OCI-LY3 (cell line): ENCODE measurements at regions not wholly inside any gene's neighbourhood (a gene's known extent, or its start where the extent isn't known, plus 50 kb on each side); places are given as distances from the start of the nearest gene placed in this dataset.

Experiments used
- H2AFZ ChIP-seq: fragments of 200-600, 300-600 bp; shearing (Covaris generic); 2 replicates; pipeline ENCODE4 v1.6.0; 2014; ENCODE audit warnings: antibody characterized with exemption, low read depth, low read length
- H3K27ac ChIP-seq: fragments of 200-600, 300-600 bp; sonication (generic); 2 replicates; pipeline ENCODE4 v1.5.1; 2014; ENCODE audit warnings: mild to moderate bottlenecking, low read length, moderate library complexity, mixed read lengths
- H3K27me3 ChIP-seq: fragments of 200-600, 300-600 bp; sonication (generic); 2 replicates; pipeline ENCODE4 v1.6.1; 2014; ENCODE audit warnings: low read depth, low read length, mixed read lengths
- H3K36me3 ChIP-seq: fragments of 200-600, 300-600 bp; sonication (generic); replicated peaks from 2 replicates; pipeline ENCODE3; 2014; ENCODE audit warnings: low read depth, low read length, mixed read lengths
- H3K4me1 ChIP-seq: fragments of 300-600, 200-600 bp; sonication (generic); 2 replicates; pipeline ENCODE4 v1.6.1; 2014; ENCODE audit warnings: low read length, mixed read lengths
- H3K4me2 ChIP-seq: fragments of 200-600, 300-600 bp; sonication (generic); 2 replicates; pipeline ENCODE4 v1.6.1; 2014; ENCODE audit warnings: low read length, mixed read lengths
- H3K4me3 ChIP-seq: fragments of 300-600, 200-600 bp; sonication (generic); 2 replicates; pipeline ENCODE4 v1.5.1; 2014; ENCODE audit warnings: antibody characterized with exemption, mild to moderate bottlenecking, low read length, moderate library complexity
- H3K79me2 ChIP-seq: fragments of 300-600, 200-600 bp; shearing (Covaris generic); 2 replicates; pipeline ENCODE4 v1.6.1; 2014; ENCODE audit warnings: mild to moderate bottlenecking, low read length, mixed read lengths
- H3K9ac ChIP-seq: fragments of 300-600, 200-600 bp; shearing (Covaris generic); 2 replicates; pipeline ENCODE4 v1.6.0; 2014; ENCODE audit warnings: mild to moderate bottlenecking, low read length, moderate library complexity
- H3K9me3 ChIP-seq: fragments of 200-600, 300-600 bp; shearing (Covaris generic); 2 replicates; pipeline ENCODE4 v1.6.1; 2014; ENCODE audit warnings: low read length, mixed read lengths; ENCODE audit not compliant: insufficient read depth
- H4K20me1 ChIP-seq: fragments of 200-600, 300-600 bp; sonication (generic); 2 replicates; pipeline ENCODE4 v1.6.1; 2016; ENCODE audit warnings: low read length, mixed read lengths; ENCODE audit not compliant: insufficient read depth
- CTCF ChIP-seq: fragments of 200-600, 300-600 bp; sonication (generic); IDR thresholded peaks from 2 replicates; pipeline ENCODE4 v1.5.1; 2014; ENCODE audit warnings: antibody characterized with exemption, low read length, low read depth
- EZH2phosphoT487 ChIP-seq: fragments of 200-600 bp; shearing (Covaris generic); IDR thresholded peaks from 2 replicates; pipeline ENCODE4 v1.6.1; 2018; ENCODE audit warnings: antibody characterized with exemption, mixed run types, low read depth

- Histone ChIP-seq H3K4me1 (peaks cover 21% of the 10 kb centered on the region), H3K4me2 (no peak overlapping the region), H2AFZ (no peak overlapping the region), H3K9ac (no peak overlapping the region), H3K9me3 (no peaks in the 10 kb centered on the region), H3K27me3 (peaks cover 38% of the 10 kb centered on the region), H3K4me3 (no peak overlapping the region), H3K79me2 (no peaks in the 10 kb centered on the region), H3K27ac (no peak overlapping the region), H4K20me1 (no peaks in the 10 kb centered on the region), H3K36me3 (no peaks in the 10 kb centered on the region)
- TF ChIP-seq EZH2phosphoT487 (no peak), CTCF (no peak)
Measured at GRCh38 chr7:35526645-35527044, 168.3 kb downstream of the HERPUD2 start.

GRCh38 chr7:35524112-35524804, 170.7 kb downstream of the HERPUD2 start:
- Histone ChIP-seq H3K4me3 (no peak overlapping the region), H3K36me3 (no peaks in the 10 kb centered on the region), H4K20me1 (no peaks in the 10 kb centered on the region), H2AFZ (no peak overlapping the region), H3K9ac (no peak overlapping the region), H3K27me3 (peaks cover 45% of the 10 kb centered on the region), H3K27ac (no peak overlapping the region), H3K4me2 (no peak overlapping the region), H3K9me3 (no peaks in the 10 kb centered on the region), H3K79me2 (no peaks in the 10 kb centered on the region), H3K4me1 (peaks cover 3% of the 10 kb centered on the region; the same call in 1 of the 2 replicates)
- TF ChIP-seq EZH2phosphoT487 (no peak), CTCF (no peak)

- Histone ChIP-seq H3K27me3 (peaks cover 54% of the 10 kb centered on the region), H3K27ac (no peak overlapping the region), H2AFZ (no peak overlapping the region), H3K79me2 (no peaks in the 10 kb centered on the region), H3K36me3 (no peaks in the 10 kb centered on the region), H3K9ac (no peak overlapping the region), H4K20me1 (no peaks in the 10 kb centered on the region), H3K4me3 (no peak overlapping the region), H3K4me1 (peaks cover 3% of the 10 kb centered on the region; the same call in 1 of the 2 replicates), H3K4me2 (no peak overlapping the region), H3K9me3 (no peaks in the 10 kb centered on the region)
- TF ChIP-seq EZH2phosphoT487 (no peak), CTCF (no peak)
Measured at GRCh38 chr7:35523292-35523691, 171.6 kb downstream of the HERPUD2 start.

GRCh38 chr7:35522697-35523096, 172.2 kb downstream of the HERPUD2 start:
- peaks cover 56% of the 10 kb centered on the region for H3K27me3 ChIP-seq
- H3K4me3 ChIP-seq = no peak overlapping the region
- H3K79me2 ChIP-seq = no peaks in the 10 kb centered on the region
- no peak for TF ChIP-seq EZH2phosphoT487
- no peak for TF ChIP-seq CTCF
- H3K4me2 ChIP-seq = no peak overlapping the region
- H3K9ac ChIP-seq = no peak overlapping the region
- no peaks in the 10 kb centered on the region for H3K9me3 ChIP-seq
- no peaks in the 10 kb centered on the region for H3K36me3 ChIP-seq
- no peak overlapping the region for H2AFZ ChIP-seq
- H3K27ac ChIP-seq = no peak overlapping the region
- peaks cover 3% of the 10 kb centered on the region; the same call in 1 of the 2 replicates for H3K4me1 ChIP-seq
- H4K20me1 ChIP-seq = no peaks in the 10 kb centered on the region
